ENCODE measurements at regions not wholly inside any gene's neighbourhood (a gene's known extent, or its start where the extent isn't known, plus 50 kb on each side); places are given as distances from the start of the nearest gene placed in this dataset.

GRCh38 chr9:110116543-110116885, 91.4 kb downstream of the C9orf152 start:
- Histone ChIP-seq H3K9ac (no peak overlapping the region), H3K9me3 (ENCODE audit: low read depth) (no peaks in the 10 kb centered on the region), H3K4me2 (no peak overlapping the region), H2AFZ (replicated peaks) (no peak overlapping the region), H3K4me3 (no peak overlapping the region), H3K27me3 (no peaks in the 10 kb centered on the region), H3F3A (ENCODE audit: low read depth) (peaks cover 10% of the 10 kb centered on the region), H3K36me3 (no peaks in the 10 kb centered on the region), H3K27ac (no peak overlapping the region), H3K79me2 (ENCODE audit: low read depth) (no peaks in the 10 kb centered on the region), H4K20me1 (ENCODE audit: low read depth) (peaks cover 30% of the 10 kb centered on the region), H3K4me1 (peaks cover 31% of the 10 kb centered on the region)
- Mint-ChIP-seq H3K4me1 (peaks cover 36% of the 10 kb centered on the region), H3K4me3 (no peak overlapping the region), H3K9me3 (no peaks in the 10 kb centered on the region), H3K27me3 (ENCODE audit: insufficient read depth, low read depth) (peaks cover 2% of the 10 kb centered on the region), H3K27ac (no peak overlapping the region), H3K36me3 (peaks cover 6% of the 10 kb centered on the region)
- DNase-seq (ENCODE audit: low spot score) = no peak
- TF ChIP-seq CTCF (IDR thresholded peaks at IDR 0.05) (no peak), EZH2phosphoT487 (IDR thresholded peaks at IDR 0.05) (no peak), EZH2 (IDR thresholded peaks at IDR 0.05) (no peak)

GRCh38 chr9:110121170-110121569, 86.8 kb downstream of the C9orf152 start:
- Mint-ChIP-seq H3K9me3 (no peaks in the 10 kb centered on the region), H3K27me3 (ENCODE audit: insufficient read depth, low read depth) (peaks cover 2% of the 10 kb centered on the region), H3K4me1 (peaks cover 53% of the 10 kb centered on the region), H3K36me3 (peaks cover 3% of the 10 kb centered on the region), H3K4me3 (no peak overlapping the region), H3K27ac (no peak overlapping the region)
- H2AFZ ChIP-seq (replicated peaks) = no peak overlapping the region
- H3K27me3 ChIP-seq = no peaks in the 10 kb centered on the region
- no peak overlapping the region for H3K9ac ChIP-seq
- H3K9me3 ChIP-seq (ENCODE audit: low read depth) = no peaks in the 10 kb centered on the region
- peaks cover 24% of the 10 kb centered on the region for H3F3A ChIP-seq (ENCODE audit: low read depth)
- H3K4me1 ChIP-seq = peaks cover 36% of the 10 kb centered on the region
- TF ChIP-seq CTCF (IDR thresholded peaks at IDR 0.05) (no peak), EZH2phosphoT487 (IDR thresholded peaks at IDR 0.05) (no peak), EZH2 (IDR thresholded peaks at IDR 0.05) (no peak)
- H3K79me2 ChIP-seq (ENCODE audit: low read depth) = no peaks in the 10 kb centered on the region
- peak overlapping the region; percentile 7 for H3K4me2 ChIP-seq
- no peak overlapping the region for H3K4me3 ChIP-seq
- H3K27ac ChIP-seq = no peak overlapping the region
- H4K20me1 ChIP-seq (ENCODE audit: low read depth) = peaks cover 41% of the 10 kb centered on the region
- DNase-seq (ENCODE audit: low spot score) = no peak
- no peaks in the 10 kb centered on the region for H3K36me3 ChIP-seq

GRCh38 chr9:110123341-110124095, 84.4 kb downstream of the C9orf152 start:
- no peak overlapping the region for H2AFZ ChIP-seq (replicated peaks)
- H3K4me1 ChIP-seq = peaks cover 48% of the 10 kb centered on the region
- peaks cover 25% of the 10 kb centered on the region for H3F3A ChIP-seq (ENCODE audit: low read depth)
- no peak overlapping the region for H3K27ac ChIP-seq
- Mint-ChIP-seq H3K27ac (peak overlapping the region; percentile 80), H3K36me3 (no peaks in the 10 kb centered on the region), H3K4me3 (no peak overlapping the region), H3K4me1 (peaks cover 70% of the 10 kb centered on the region), H3K27me3 (ENCODE audit: insufficient read depth, low read depth) (peaks cover 2% of the 10 kb centered on the region), H3K9me3 (no peaks in the 10 kb centered on the region)
- no peak overlapping the region for H3K4me2 ChIP-seq
- no peaks in the 10 kb centered on the region for H3K79me2 ChIP-seq (ENCODE audit: low read depth)
- no peak for DNase-seq (ENCODE audit: low spot score)
- no peak for TF ChIP-seq EZH2phosphoT487 (IDR thresholded peaks at IDR 0.05)
- TF ChIP-seq EZH2 (IDR thresholded peaks at IDR 0.05) = no peak
- no peak for TF ChIP-seq CTCF (IDR thresholded peaks at IDR 0.05)
- no peaks in the 10 kb centered on the region for H3K27me3 ChIP-seq
- no peaks in the 10 kb centered on the region for H3K9me3 ChIP-seq (ENCODE audit: low read depth)
- H4K20me1 ChIP-seq (ENCODE audit: low read depth) = peaks cover 58% of the 10 kb centered on the region
- no peak overlapping the region for H3K9ac ChIP-seq
- no peak overlapping the region for H3K4me3 ChIP-seq
- H3K36me3 ChIP-seq = no peaks in the 10 kb centered on the region
